ENCODE measurements at regions not wholly inside any gene's neighbourhood (a gene's known extent, or its start where the extent isn't known, plus 50 kb on each side); places are given as distances from the start of the nearest gene placed in this dataset.

- H3K27me3 ChIP-seq (ENCODE audit: control insufficient read depth, insufficient read depth, low read length), result no peaks in the 10 kb centered on the region
- WGBS (ENCODE audit: insufficient coverage, low lambda C conversion rate), result no CpG with 5 or more reads among the region's 4 CpGs
- DNase-seq, result no peak
- H3K27ac ChIP-seq (ENCODE audit: low read length), result no peak overlapping the region
- no peaks in the 10 kb centered on the region for H3K36me3 ChIP-seq (ENCODE audit: control insufficient read depth, insufficient read depth, low read length)
- no peaks in the 10 kb centered on the region for H3K9me3 ChIP-seq (ENCODE audit: control insufficient read depth, low read depth, low read length)
- H3K4me1 ChIP-seq (ENCODE audit: control insufficient read depth, insufficient read depth, low read length), result no peaks in the 10 kb centered on the region
- H3K4me3 ChIP-seq (ENCODE audit: low read length), result no peak overlapping the region
Observed at GRCh38 chr19:34824686-34825085, 51.7 kb upstream of the ZNF599 start.
